ENCODE measurements at regions not wholly inside any gene's neighbourhood (a gene's known extent, or its start where the extent isn't known, plus 50 kb on each side); places are given as distances from the start of the nearest gene placed in this dataset.

DNA sequence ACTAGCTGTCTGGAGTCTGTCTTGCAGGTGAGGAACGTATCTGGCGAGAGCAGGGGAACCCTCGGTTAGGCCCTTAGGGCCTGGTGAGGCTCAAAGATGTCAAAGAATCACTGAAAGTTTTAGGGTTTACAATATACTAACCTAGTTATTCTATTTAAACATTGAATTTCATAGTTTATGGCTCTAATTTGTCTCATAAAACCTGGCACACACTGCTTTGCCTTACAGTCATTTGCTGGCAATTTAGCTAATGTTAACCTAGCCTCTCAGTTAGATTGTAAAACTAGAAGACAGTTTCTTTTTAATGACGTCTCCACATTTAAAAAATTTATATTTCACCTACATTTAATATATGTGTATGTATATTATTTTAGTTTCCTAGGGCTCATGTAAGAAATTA is 89.6 kb upstream of the DOCK10 start:
- no peak for DNase-seq

DNA sequence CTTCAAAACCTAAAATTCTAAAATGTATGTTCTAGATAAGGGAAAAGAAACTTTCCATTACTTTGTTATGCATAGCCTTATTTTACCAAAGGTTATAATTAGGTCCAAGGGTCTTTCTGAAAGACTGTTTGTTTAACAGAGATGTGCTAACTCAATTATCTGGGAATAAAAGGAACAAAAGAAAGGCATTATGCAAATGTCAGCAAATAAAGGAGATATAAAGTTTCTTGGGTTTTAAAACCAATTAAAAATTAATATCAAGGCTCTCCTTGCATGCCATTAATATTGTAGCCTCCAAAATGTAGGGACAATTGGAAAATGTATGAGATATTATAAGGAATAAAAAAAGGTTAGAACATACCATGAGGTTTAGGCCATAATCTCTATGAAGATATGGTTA is 87.8 kb upstream of the DOCK10 start:
- DNase-seq: no peak

DNA sequence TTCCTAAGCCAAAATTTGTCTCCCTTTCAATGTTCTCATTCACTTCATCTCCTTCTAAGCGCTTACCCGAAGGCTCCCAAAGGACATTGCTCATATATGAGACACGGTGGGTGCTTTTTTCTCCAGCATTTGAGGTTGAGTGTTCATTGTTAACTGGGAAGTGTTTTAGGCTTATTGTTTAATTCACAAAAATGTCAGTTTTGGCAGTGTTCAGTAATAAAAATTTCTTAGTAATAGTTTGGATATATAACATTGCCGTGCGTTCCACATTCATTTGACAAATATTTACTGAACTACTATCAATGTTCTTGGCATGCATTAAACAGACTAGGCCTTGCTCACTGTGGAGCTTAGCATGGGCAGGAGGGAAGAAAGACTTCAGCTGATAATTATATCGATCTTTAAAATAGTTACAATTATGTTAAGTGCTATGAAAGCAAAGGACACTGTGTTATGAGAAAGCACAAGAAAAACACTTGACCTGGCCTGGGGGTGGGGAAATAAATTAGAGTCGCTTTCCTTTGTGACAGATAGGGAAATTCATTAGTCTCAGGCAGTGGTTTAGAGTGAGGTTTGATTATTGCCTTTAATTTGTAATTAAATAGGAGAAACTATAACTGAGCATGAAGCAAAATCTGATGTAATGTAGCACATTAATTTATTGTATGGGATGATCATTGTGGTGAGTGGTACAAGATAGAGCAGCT is 82.2 kb upstream of the DOCK10 start:
- no peak for DNase-seq

DNA sequence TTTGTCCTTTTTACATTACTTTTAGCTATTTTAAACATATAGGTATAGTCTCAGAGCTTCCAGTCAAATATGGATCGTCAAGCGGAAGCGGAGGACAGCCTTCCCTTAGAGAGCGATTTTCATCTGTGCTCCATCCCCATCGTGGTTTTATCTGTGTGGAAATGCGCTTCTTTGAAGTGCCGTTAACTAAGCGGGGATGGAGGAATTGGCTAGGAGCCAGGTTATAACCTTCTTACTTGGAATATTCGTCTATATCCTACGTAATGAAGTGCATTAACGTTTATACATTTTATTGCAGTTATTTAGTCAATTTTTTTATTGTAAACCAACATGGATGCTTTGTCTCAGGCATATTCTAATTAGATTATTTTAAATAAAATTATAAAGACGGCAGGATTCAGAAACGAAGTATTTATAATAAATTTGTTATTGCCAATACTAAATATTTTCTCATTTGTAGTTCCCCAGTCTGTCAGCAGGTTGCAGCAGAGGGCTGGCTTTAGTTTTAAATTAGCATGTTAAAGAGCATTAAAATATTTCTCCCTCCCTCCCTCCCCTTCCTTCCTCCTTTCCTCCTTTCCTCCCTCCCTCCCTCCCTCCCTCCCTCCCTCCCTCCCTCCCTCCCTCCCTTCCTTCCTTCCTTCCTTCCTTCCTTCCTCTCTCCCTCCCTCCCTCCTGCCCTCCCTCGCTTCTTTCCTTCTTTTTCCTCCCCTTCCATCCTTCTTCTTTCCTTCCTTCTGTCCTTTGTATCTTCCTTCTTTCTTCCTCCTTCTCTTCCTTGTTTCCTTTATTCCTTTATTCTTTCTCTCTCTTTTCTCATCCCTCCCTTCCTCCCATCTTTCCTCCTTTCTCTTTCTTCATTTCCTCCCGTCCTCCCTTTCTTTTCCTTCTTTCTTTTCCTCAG is 80.6 kb upstream of the DOCK10 start:
- DNase-seq: no peak

DNA sequence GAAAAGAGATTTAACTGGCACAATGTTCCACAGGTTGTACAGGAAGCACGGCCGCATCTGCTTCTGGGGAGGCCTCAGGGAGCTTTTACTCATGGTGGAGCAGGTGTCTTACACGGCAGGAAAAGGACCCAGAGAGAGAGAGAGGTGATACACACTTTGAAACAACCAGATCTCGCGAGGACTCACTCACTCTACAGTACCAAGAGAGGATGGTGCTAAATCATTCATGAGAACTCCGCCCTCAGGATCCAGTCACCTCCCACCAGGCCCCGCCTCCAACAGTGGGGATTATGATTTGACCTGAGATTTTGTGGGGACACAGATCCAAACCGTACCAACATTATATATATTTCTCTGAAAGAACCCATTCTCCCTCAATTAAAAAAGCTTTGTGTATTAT is 79.7 kb upstream of the DOCK10 start:
- no peak for DNase-seq

DNA sequence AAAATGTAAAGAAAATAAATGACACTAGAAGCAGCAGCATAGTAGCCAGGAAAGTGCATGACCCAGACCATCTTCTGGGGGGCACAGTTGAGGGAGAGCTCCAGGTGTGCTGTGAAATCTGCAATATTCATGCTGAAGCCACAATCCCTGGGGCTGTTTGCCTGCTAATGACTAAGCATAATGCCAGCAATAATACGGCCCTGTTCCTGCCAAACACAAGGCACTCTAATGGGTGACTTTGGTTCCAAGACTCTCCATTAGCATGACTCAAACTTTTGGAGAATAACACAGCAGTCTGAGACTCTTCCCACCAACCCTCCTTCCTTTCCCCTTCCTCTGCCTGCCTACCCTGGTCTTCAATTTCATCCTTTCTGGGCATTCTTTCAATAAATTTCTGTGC is 77.9 kb upstream of the DOCK10 start:
- DNase-seq: no peak

DNA sequence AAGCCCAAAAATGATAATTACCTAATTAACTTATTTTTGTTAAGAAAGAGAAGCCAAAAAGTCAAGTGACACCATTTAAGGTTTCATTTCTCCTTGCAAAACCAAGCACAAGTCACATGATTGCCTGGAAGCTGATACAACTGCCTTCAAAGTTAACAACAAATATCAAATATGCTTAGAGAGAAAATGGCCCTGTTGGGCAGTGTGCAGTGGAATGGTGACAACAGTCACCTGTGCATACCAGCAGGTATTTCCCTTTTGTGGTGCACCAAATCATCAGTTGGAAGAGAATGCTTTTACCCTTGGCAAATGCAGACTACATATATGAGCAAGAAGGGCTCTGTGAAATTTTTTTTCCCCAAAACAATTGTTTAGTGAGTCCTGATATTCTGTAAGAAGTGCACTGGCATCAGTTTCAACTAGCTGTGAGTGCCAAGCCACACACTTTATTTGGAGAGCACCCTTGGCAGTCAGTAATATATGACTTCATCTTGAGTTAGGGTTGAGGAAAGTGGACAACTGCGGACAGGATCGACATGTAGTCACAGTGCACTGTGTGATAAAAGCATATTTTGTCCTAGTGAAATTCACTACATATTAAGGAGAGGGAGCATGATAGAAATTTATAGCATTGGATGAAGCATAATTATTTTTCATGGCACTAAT is 74.9 kb upstream of the DOCK10 start:
- peak; percentile 77 for DNase-seq

DNA sequence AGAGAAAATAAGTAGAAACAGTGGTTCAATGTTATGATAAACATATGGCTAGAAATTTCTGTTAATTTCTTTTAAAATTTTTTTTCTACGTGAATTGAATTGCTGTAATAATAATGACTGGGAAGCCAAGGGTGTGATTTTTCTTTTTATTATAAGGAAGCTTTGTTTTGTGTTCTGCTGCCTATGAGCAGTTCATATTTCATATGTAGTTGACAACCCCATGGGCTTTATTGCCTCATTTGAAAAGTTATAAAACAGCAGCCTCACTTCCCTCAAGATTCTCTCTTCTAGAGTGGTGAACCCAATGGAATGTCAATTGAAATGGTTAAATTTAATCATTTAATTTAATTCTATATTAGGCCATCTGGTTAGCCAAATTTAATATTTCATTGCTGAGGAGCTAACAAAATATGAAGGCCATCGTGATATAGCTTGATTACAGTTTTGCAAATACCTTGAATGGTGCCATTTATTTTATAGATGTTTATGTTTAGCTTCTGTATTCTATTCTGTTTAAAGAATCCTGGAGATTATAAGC is 72.6 kb upstream of the DOCK10 start:
- no peak for DNase-seq

DNA sequence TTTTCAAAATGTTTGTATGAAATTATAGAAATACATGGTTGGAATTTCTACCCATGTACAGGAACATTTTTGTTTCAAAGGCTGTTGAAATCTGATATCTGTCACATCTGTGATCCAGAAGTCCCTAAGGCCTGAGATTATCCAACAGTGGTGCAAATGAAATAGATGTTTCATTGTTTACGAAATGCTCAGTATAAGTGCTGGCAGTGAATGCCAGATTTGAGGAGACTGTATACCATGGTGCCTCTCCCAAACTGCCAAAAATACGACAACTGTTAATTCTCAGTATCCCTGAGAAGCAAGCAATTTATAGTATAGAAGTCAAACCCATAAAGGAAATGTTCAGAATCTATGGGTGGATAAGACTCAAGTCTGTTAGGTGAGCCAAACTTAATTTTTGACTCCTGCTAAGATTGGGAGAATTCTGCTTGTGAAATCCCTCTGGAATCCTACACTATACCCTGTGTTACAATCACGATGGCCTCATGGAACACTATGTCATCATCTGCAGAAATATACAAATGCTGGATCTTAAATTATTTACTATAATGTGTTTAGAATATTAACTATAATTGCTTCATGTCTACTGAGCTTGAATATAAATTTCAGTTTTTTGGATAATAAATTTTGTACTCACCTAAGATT is 71.2 kb upstream of the DOCK10 start:
- DNase-seq: no peak

DNA sequence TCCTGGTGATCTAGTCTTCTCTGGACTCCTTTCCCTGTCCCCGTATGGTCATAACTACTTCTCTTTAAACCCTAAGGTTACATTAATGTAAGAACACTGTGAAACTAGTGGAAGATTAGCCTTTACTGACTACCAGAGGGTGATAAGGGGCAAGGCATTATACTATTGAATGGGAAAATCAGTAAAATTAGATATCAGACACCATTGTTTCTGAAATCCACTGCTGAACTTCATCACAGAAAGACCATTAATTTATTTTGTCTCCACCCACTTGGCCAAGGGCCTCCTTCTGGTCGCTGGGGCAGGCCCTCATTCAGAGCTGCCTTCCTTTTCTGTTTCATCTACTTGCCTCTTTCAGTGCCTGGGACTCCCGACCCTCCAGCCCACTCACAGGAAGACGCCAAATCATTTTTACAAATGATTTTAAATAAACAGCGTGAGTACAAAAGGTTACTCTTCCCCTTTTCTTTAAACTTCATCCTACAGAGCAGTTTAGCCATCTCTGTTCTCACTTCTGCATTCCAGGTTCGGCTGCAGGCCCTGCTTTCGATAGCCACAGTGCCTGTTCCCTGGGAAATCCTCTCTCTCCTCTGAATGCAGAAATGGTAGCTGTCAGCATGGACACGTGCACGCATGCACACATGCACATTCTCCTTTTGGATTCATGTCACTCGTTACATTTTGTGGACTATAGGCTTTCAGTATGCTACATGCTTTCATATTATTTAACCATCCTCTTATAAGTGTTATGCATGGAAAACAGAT is 70.3 kb upstream of the DOCK10 start:
- DNase-seq: no peak

DNA sequence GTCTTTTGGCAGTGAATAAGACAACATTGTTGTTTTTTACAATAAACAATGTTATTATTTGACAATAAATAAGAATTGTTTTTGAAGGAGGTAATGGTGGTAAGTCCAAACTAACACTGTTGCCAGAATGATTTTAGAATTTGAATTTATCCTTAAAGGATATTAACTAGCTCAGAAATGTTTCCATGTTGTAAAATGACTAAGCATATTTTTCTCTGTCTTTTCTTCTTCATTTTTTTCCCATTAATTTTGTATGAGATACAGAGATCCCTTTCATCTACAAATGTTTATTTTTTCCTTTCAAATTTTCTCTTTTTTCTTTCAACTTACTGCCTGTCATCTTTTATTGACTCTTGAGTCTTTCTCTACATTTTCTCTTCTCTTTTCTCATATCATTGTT is 66.5 kb upstream of the DOCK10 start:
- DNase-seq: no peak

DNA sequence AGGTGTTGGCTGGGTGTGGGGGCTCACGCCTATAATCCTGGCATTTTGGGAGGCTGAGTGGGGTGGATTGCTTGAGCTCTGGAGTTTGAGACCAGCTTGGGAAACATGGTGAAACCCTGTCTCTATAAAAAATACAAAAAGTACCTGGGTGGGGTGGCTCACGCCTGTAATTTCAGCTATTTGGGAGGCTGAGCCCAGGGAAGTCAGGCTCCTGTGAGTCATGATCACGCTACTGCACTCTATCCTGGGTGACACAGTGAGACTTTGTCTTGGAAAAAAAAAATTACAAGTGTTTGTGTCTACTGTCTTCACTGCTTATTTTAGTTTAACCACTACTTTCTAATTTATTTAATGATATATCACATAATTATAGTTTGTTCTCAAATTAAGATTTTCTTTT is 62.7 kb upstream of the DOCK10 start:
- DNase-seq: no peak

DNA sequence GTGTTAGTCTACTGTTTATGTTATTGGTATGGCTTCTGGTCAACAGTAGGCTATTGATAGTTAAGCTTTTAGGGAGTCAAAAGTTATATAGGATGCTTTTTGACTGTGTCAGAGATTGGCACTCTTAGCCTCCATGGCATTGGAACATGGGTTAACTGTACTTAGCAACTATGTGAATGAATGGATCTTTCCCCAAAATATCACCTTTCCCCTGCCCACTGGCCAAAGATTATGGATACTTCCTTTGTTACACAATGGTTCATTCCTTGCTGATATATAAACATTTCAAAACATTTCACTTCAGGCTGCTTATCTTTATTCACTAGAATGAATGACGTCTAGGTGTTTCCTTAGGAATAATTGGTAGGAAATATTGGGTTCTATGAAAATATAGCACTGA is 62.1 kb upstream of the DOCK10 start:
- DNase-seq: no peak

DNA sequence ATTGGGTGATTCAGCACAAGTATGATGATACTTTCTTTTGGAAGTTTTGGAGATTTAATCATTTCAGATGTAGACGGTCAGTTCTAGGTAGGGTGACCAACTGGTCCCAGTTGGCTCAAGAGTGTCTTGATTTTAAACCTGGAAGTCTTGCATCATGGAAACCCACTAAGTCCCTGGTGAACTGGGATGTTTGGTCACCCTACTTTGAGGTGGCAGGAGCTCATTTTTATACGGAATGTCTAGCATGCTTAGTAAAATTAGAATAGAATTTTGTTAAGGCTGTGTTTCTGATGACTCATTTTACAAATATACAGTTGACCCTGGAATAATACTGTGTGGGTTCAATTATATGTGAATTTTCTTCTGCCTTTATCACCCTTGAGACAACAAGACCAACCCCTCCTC is 61.5 kb upstream of the DOCK10 start:
- DNase-seq: no peak

DNA sequence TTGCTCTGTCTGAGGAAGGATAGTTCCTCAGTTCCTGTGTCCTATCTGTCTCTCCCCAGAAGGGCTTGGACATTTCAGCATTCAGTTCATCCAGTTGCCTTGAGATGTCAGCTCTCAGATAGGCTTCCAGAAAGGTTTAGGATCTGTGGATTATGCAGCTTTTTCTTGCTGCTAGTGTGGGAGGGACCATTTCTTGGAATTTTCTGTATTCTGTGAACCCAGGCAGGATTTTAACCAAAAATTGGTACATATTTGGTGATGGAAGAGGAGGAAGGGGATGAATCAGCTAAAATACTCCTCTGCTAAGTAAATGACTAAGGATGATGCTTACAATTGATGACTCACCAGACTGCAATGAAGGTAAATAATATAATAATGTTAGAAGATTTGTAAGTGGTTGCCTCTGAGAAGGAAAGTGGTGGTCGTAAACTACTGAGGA is 58.6 kb upstream of the DOCK10 start:
- DNase-seq: no peak

DNA sequence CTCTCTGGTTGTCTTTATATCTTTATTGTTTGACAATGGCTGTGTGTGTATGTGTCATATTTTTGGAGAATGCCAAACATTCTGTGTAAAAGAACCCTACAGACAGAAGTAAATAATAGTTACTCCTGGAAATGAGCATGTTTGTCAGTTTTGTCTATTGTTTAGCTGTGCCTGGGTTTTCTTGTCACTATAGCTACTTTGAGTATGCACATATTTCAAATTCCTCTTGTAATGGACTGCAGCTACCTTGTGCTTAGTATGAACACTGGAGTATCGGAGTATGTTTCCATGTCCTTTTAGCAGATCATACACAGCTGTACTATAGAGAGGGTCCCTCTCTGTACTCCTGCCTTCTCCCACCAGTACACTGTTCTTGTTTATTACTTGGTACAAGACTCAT is 58.0 kb upstream of the DOCK10 start:
- DNase-seq: no peak

DNA sequence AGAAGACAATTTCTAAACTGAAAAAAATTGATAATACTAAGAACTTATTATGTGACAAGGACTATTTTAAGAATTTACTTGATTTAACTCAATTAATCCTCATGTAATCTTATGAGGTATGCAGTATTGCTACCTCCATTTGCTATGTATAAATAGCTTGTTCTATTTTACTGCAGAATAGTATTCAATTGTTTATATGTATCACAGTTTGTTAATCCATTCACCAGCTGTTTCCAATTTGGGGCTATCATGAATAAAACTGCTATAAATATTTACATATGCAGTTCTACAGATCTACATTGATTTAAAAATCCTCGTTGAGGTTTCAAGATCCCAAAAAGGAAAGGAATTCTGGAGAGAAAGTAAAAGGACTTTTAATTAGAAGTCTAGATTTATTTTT is 54.8 kb upstream of the DOCK10 start:
- no peak for DNase-seq

Measured in NCI-H2029 treated with DMSO at 0.1 percent for 48 hours (cell line).